ENCODE measurements at regions not wholly inside any gene's neighbourhood (a gene's known extent, or its start where the extent isn't known, plus 50 kb on each side); places are given as distances from the start of the nearest gene placed in this dataset.

DNA sequence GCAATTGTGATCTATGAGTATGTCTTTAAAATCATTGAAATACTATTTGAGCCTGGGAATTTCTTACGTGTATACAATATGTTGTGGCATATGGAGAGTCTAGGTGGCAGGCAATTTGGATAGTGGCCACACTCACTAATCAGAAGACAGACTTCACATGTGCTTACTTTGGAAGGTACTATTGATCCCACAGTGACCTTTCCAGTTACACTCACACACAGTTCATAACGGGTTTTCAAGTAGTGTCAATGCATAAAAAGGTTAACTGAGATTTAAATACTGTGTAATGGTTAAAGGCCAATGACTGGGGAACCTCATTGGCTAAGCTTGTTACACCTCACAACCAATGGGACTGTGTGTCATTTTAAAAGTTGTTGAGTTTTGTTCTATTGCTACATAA, 783.2 kb downstream of the RPA4 start:
- intact Hi-C loops (cut with DNase I), result no loop called here
- no peak for DNase-seq

DNA sequence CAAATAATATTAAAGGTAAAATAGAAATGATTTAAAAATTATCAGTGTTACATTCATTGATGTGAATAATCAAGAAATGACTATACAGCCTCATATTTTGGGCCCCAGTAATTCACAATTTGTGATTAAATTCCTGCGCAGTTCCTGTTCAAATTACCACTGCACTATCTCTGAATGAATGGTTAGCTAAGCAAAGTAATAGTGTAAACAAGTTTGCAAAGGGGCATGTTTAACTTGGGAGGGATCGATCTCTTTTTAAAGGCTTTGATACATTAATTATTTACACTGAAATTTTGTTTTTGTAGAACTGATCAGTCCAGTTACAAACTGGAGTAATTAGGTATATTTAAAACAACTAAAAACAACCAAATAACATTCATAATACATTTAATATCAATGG, 784.4 kb downstream of the RPA4 start:
- intact Hi-C loops (cut with DNase I), result no loop called here
- no peak for DNase-seq

DNA sequence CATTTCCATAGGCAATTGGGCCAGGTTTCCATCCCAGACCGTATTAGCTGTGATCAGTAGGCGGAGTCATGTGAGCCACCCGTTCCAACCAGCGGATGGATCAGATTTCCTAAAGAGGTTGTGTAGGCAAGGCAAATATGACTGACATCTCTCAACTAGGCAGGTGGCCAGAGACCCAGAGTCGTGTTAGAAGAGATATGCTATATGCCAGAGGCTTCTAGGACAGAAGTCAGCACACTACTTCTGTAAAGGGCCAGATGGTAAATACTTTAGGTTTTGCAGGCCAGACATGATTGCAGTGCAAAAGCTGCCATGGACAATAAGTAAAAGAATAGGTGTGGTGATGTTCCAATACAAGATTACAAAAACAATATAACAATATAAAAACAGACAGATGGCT, 788.4 kb downstream of the RPA4 start:
- intact Hi-C loops (cut with DNase I), result no loop called here
- no peak for DNase-seq

DNA sequence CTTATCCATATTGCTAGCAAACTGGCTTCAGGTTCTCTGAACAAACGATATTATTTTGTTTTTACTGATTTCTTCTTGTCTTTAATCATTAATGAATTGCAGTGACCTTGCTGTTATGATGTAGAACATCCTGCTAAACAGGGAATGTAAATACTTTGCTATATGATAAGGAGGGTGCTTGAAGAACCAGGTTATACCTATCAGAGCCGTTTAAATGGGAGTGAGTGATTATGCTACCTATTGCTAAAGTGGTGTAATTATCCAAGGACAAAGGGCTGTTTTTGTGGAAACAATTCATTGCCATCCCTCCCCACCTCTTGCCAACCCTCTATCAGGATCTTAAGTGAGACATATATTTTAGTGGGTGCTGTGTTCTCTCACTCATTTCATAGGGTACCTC, 788.9 kb downstream of the RPA4 start:
- intact Hi-C loops (cut with DNase I), result no loop called here
- no peak for DNase-seq

DNA sequence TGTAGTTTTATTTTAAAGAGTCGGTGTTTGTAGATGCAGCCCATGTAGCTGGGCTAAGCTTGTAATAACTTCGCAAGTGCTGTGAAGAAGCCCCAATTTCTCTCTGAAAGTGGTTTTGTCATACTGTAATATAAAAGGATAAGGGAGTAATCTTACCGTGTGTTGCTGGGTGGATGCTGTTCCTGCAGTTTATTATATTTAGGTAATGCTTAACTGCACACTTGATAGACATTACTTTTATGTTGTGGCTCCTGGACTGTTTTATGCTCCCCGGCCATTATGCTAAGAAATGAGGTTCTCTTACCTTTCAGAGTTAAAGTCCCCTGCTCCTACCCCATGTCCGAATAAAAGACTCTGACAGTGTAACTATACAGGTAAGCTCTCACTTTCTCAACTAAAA, 789.4 kb downstream of the RPA4 start:
- no peak for DNase-seq
- intact Hi-C loops (cut with DNase I), result no loop called here

DNA sequence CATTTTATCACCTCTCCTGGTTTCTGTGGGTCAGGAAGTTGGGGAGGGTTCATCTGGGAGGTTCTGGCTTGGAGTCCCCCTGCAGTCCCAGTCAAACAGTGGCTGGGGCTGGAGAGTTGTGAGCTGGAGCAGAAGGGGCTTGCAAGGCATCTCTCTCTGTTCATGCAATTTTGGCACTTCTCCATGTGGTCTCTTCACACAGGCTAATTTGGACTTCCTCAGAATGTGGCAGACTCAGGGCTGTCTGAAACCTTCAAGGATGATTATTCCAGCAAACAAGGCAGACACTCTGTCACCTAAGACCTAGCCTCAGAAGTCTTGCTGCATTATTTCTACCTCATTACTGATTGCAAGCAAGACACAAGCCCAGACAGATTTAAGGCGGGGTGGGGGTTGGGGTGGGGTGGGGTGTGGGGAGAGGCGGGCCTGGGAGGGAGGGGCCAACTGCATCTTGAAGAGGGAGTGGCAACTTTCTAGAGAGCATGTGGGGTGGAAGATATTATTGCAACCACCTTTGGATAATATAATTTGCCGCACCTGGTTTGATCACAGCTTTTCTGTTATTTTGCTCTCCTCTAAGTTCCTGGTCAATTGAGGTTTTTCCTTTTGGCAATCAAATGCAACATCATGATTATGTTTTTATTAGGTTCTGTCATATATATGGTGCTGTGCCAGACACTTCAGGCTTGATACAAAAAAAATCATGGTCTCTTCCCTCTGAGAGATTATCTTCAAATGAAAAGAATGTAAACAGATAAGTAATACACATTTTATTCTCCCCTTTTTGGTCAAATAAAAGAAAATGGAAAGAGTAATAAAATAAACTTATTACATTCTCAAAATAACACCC, 799.5 kb downstream of the RPA4 start:
- DNase-seq, result no peak
- intact Hi-C loops (cut with DNase I), result no loop called here

DNA sequence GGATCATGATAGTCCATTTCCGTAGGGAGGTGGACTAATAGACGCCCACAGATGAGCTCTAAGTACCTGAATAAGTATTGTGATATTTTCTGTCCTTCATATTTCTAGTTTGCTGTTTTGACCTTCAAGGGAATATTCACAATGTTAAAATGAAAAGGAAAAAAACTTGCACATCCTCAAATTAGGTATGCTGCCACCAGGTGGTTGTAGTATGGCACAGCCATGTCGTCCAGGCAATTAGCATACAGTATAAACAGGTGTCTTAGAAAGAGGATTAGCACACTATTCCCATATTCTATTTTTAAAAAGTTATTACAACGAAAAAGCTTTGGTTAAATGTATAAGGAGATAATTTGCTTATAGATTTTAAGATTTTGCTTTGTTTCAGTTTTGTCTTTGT, 802.0 kb downstream of the RPA4 start:
- peak in 11 of 42 donors; percentile 1 to 40 (median 14) for DNase-seq
- intact Hi-C loops (cut with DNase I), result no loop called here

DNA sequence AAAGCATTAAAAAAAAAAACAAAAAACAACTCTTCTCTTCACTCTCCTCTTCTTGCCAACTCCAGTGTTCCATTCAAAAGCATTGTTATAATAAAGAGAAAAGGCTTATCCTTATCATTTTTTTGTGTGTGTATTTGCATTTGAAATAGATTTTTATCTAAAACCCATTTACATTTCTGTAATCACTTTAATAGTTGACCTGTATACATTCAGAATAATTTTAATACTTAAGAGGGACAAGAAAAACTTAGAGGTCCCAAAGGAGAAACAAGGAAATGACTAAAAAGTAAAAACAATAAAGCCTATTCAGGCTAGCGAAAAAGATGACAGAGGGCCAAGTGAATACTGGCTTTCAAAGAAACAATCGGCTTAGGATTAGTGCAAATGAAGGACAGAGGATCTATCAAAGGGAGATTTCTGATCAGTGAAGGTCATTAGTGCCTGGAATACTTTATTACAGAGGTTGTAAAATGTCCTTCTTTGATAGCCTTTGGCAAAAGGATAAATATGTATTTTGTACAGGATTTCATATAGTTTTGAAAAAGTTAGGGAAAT, 808.3 kb downstream of the RPA4 start:
- intact Hi-C loops (cut with DNase I), result no loop called here
- DNase-seq, result no peak

DNA sequence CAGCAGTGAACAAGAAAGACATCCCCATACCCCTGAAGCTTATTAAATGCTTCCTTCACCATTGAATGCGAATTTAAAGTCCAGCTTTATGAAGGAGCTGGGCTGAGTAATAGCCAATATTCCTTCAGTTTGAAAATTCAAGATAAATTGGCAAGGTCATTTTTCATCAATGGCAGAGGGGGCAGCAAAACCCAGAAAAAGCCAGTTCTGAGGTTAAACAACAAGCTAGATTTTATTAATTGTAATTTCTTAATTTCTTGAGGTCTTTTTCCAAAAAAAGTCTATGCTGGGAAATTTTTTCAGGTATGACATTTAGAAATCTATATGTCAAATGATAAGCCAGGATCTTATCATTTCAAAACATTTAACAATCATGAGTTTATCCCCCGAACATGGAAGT, 808.9 kb downstream of the RPA4 start:
- no peak for DNase-seq
- intact Hi-C loops (cut with DNase I), result no loop called here

DNA sequence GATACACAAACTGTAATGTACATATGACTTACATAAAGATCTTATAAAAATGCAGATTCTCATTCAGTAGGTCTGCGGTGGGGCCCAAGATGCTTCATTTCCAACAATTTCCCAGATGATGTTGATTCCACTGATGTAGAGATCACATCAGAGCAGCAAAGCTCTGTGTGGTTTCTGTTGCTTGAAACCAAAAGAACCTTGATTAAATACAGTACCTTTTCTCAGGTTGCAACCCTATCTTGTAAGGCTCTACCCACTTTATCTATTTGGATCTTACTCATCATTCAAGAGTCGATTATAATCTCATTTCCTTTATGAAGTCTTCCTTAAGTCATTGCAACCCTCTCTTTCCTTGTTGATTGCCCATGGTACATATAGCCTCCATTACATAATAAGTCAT, 816.8 kb downstream of the RPA4 start:
- no peak for DNase-seq
- intact Hi-C loops (cut with DNase I), result no loop called here

DNA sequence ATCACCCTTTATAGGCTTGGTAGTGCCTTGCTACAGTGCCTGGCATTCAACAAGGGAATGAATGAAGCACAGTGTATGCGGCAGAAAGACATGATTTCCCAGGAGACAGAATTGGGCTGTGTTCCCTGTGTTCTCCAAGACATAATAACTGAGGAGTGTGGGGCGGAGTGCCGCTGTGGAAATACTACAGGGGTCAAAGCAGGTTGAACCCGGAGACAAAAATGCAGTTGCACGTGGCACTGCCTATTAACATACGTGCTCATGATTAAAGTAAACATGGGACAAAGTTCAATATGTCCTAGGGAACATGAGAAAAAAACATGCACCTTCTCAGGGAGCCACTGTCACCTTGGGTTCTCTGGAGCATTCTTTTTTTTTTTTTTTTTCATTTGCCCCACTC, 820.8 kb downstream of the RPA4 start:
- no peak for DNase-seq
- intact Hi-C loops (cut with DNase I), result no loop called here

DNA sequence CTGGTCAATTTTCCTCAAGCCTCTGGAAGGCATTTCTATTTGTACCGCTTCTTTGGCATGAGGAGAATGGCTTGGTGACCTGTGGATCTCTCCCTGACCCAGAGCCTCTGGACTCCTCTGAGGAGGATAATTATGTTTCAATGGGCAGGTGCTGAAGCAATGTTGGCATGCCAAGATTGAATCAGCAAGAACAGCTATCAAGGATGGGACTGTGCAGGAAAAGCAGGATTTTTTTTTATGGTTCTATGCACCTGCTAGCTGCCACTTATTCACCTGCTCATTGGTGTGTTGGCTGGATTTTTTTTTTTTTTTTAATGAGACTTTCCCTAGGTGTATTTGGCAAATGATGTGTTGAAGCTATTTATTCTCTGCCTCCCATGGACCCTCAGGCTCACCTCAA, 821.2 kb downstream of the RPA4 start:
- DNase-seq, result no peak
- intact Hi-C loops (cut with DNase I), result no loop called here

DNA sequence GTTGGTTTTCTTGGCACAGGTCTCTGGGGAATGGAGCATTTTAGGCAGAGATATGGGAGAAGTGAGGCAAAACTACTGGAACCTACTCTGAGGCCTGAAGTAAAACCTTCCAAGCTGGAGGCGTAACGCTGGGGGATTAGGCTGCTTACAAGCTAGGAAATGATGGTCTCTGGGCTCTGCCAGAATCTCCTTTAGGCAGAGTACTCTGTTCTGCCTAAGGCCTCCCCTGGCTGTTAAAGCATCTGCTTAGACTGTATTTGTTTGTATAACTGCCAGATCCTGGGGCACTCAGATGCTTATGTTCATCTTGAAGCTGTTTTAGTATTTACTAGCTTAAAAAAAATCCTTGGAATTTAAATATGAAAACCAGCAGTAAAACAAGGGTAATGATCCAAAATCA, 822.2 kb downstream of the RPA4 start:
- intact Hi-C loops (cut with DNase I), result no loop called here
- no peak for DNase-seq

DNA sequence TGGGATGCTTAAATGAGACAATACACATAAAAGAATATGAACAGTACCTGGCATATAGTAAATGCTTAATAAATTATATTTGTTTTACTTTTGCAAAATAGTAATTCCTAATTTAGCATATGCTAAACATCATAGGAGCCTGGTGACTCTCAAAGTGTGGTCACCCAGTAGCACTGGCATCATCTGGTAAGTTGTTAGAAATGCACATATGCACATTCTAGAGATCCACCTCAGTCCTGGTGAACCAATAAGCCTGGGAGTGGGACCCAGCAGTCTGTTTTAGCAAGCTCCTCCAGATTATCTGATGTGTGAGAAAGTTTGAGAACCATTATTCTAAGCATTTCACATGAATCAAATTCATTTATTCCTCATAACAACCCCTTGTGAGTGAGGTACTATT, 830.4 kb downstream of the RPA4 start:
- intact Hi-C loops (cut with DNase I), result no loop called here
- no peak for DNase-seq

DNA sequence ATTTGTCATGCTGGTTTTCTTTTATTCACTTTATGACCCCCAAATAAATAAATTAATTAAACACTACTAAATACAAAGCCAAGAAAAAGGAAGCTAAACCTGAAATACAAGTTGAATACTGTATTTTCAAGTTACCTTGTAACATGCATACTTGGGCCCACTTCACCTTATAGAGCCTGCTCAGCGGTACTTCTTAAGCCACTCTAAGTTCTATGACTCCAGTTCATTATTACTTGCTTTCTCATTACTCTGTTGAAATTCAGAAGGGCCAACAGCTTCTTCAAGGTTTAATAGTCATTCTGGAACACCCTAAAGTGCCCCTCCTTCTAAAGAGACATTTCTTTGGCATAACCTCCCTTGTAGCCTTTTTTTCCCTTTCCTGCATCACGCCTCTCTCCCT, 844.5 kb downstream of the RPA4 start:
- intact Hi-C loops (cut with DNase I), result no loop called here
- no peak for DNase-seq

DNA sequence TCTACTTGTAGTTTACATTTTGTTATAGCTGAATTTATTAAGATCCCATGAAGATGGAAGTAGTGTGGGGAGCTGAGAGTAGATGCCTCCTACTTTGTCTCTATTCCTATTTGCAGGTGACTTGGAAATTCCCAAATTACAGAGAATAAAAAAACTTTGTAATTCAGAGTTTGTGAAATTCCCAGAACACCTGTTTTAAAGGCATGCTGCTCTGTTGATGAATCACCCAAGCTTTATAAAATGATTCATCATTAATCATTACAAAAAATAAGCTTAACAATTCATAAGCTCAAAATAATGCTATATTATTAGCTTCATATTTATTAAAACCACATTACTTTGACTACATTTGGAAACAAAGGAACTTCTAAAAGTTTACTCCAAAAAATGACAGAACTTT, 856.3 kb downstream of the RPA4 start:
- no peak for DNase-seq
- intact Hi-C loops (cut with DNase I), result no loop called here

DNA sequence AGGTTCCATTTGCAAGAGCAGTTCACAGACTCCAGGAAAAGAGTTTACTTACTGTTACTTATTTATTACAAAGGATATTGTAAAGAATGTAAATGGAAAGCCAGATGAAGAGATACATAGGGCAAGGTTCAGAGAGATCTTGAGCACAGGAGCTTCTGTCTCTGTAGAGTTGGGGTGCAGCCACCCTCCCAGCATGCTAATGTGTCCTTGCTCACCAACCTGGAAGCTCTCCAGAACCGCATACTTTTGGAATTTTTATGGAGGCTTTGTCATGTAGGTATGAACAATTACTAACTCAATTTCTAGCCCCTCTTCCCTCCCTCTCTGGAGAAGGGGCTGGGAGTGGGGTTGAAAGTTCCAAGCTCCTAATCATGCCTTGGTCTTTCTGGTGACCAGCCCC, 857.2 kb downstream of the RPA4 start:
- intact Hi-C loops (cut with DNase I), result no loop called here

DNA sequence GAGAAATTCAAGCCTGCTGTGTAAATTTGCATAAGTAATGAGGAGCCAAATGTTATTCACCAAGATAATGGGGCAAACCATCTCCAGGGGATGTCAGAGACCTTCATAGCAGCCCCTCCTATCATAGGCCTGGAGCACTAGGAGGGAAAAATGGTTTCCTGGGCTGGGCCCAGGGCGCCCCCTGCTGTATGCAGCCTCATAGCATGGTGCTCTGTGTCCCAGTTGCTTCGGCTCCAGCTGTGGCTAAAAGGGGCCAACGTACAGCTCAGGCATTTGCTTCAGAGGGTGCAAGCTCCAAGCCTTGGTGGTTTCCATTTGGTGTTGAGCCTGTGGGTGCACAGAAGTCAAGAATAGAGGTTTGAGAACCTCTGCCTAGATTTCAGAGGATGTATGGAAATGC, 859.3 kb downstream of the RPA4 start:
- intact Hi-C loops (cut with DNase I), result no loop called here
- DNase-seq, result no peak

More for the DNA sequence above, 857.2 kb downstream of the RPA4 start:
- DNase-seq, result no peak

DNA sequence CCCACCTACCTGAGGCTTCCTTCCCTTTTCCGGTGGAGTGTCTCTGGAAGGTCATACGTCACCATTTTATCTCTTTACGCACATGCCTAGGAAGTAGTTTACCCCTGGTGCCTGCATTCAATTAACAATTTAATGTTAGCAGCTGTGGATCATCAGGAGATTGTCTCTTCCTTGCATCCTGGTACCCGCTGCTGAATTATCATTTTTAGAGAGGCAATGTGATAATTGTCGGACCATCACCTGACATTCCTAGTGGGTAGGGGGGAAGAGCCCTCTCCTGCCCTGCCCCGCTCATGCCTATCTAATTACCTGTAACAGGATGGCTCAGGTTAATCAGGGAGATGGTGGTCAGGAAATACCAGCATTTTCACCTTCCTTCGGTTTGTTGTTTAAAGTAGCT, 863.6 kb downstream of the RPA4 start:
- intact Hi-C loops (cut with DNase I), result no loop called here
- DNase-seq, result no peak

DNA sequence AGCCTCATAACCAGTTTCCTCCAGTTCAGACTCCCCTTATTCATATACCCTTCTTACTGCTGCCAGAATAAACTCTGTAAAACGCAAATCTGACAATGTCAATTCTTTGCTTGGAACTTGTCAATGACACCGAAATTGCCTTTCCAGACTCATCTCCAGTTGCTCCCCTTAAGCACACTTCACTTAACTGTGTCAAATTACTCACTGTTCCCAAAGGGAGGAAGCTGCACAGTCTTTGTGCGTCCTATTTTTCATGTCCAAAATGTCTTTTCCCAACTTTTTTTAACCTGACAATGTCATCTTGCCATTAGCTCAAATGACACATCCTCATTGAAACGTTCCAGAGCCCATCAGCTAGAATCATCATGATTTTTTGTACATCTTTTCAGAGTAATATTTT, 867.3 kb downstream of the RPA4 start:
- DNase-seq, result no peak
- intact Hi-C loops (cut with DNase I), result no loop called here

DNA sequence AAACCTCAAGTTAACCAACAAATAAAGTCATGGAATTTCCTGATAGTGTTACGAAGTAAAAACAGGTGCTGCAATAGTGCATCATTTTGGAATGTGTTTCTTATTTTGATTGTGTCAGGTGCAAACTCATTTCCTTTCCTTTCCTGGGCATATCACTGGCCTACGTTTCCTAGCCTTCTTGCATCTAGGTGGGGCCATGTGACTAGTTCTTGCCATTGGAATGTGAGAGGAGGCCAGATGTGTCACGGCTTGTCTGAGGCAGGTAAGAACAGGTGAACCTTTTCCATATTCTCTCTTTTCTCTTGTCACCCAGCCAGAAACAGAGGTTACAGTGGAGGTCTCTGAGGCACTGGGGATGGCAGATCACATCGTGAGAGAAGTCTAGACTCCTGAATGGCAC, 868.0 kb downstream of the RPA4 start:
- DNase-seq, result no peak
- intact Hi-C loops (cut with DNase I), result no loop called here
